ENCODE measurements at regions not wholly inside any gene's neighbourhood (a gene's known extent, or its start where the extent isn't known, plus 50 kb on each side); places are given as distances from the start of the nearest gene placed in this dataset.

DNA sequence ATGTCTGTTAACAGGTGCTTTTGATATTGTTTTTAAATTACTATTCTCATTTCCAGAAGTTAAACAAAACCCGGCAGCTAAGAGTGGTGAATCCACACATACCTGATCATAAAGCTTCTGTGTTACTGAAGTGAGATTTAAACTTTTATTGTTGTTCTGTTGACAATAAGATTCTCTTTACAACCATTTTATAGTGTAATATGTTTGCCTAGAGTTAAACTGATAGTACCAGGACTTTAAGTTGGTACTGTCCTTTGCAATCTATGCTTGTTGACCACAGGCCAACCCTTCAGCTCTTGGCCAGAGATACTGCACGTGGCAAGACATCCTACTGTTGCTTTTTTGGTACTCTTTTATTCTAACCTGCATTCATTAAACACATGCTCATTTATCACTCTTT, 806.2 kb downstream of the MTRR start:
- peaks cover 3 to 5% of the 10 kb centered on the region in 2 donors for H3K9me3 Mint-ChIP-seq
- no peaks in the 10 kb centered on the region for H3K27me3 Mint-ChIP-seq (ENCODE audit: low read depth)
- peaks cover 0 to 2% of the 10 kb centered on the region in 2 donors for H3K36me3 Mint-ChIP-seq (ENCODE audit: insufficient read depth in 2 of 2)
- no peak overlapping the region for H3K4me3 Mint-ChIP-seq
- no peak overlapping the region for H3K27ac Mint-ChIP-seq
- DNase-seq (no peak), ATAC-seq (replicated peaks in 1 of 2) (no peak)
- H3K4me1 Mint-ChIP-seq (ENCODE audit: low read depth): no peaks in the 10 kb centered on the region

DNA sequence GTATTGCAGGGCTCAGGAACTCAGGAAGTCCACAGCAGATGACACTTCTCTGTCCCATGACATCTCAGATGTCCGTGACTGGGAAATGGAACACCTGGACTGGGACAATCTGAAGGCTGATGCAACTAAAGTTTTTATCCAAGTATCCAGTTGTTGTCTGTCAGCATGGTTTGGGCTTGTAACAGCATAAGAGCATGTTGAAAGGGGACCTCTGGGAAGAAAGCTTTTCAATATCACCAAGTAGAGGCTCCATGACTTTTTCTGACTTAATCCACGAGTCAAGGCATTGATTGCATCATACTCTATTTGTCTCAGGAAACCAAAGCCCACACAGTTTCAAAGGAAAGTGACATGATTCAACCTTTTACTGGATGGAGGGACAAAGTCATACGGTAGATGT, 807.7 kb downstream of the MTRR start:
- no peak for ATAC-seq (replicated peaks in 1 of 2)
- H3K27ac Mint-ChIP-seq: no peak overlapping the region
- DNase-seq: no peak
- H3K9me3 Mint-ChIP-seq: peaks cover 5% of the 10 kb centered on the region in 2 donors
- no peak overlapping the region for H3K4me3 Mint-ChIP-seq
- H3K4me1 Mint-ChIP-seq (ENCODE audit: low read depth): no peaks in the 10 kb centered on the region
- no peaks in the 10 kb centered on the region for H3K27me3 Mint-ChIP-seq (ENCODE audit: low read depth)
- H3K36me3 Mint-ChIP-seq (ENCODE audit: insufficient read depth in 2 of 2): peaks cover 0 to 2% of the 10 kb centered on the region in 2 donors

- H3K4me3 Mint-ChIP-seq: no peak overlapping the region
- ATAC-seq (replicated peaks in 1 of 2) (no peak), DNase-seq (no peak)
- H3K27me3 Mint-ChIP-seq (ENCODE audit: low read depth): no peaks in the 10 kb centered on the region
- peaks cover 5% of the 10 kb centered on the region in 2 donors for H3K9me3 Mint-ChIP-seq
- H3K27ac Mint-ChIP-seq: no peak overlapping the region
- peaks cover 0 to 2% of the 10 kb centered on the region in 2 donors for H3K36me3 Mint-ChIP-seq (ENCODE audit: insufficient read depth in 2 of 2)
- H3K4me1 Mint-ChIP-seq (ENCODE audit: low read depth): no peaks in the 10 kb centered on the region
Measured at GRCh38 chr5:8682381-8682780, 813.4 kb downstream of the MTRR start.

GRCh38 chr5:8683496-8683895, 814.5 kb downstream of the MTRR start:
- DNase-seq: no peak
- Mint-ChIP-seq H3K36me3 (ENCODE audit: insufficient read depth in 2 of 2) (peaks cover 0 to under 1% of the 10 kb centered on the region in 2 donors), H3K4me3 (no peak overlapping the region), H3K9me3 (peaks cover under 1 to 5% of the 10 kb centered on the region in 2 donors), H3K4me1 (ENCODE audit: low read depth) (no peaks in the 10 kb centered on the region), H3K27me3 (ENCODE audit: low read depth) (no peaks in the 10 kb centered on the region), H3K27ac (no peak overlapping the region)
- ATAC-seq (replicated peaks in 1 of 2): no peak

- H3K9me3 Mint-ChIP-seq: peaks cover 0 to 5% of the 10 kb centered on the region in 2 donors
- no peak overlapping the region for H3K27ac Mint-ChIP-seq
- DNase-seq: no peak
- no peak overlapping the region for H3K4me3 Mint-ChIP-seq
- H3K4me1 Mint-ChIP-seq (ENCODE audit: low read depth): no peaks in the 10 kb centered on the region
- no peaks in the 10 kb centered on the region for H3K36me3 Mint-ChIP-seq (ENCODE audit: insufficient read depth in 2 of 2)
- H3K27me3 Mint-ChIP-seq (ENCODE audit: low read depth): no peaks in the 10 kb centered on the region
- no peak for ATAC-seq (replicated peaks in 1 of 2)
Measured at GRCh38 chr5:8685704-8686103, 816.8 kb downstream of the MTRR start.

DNA sequence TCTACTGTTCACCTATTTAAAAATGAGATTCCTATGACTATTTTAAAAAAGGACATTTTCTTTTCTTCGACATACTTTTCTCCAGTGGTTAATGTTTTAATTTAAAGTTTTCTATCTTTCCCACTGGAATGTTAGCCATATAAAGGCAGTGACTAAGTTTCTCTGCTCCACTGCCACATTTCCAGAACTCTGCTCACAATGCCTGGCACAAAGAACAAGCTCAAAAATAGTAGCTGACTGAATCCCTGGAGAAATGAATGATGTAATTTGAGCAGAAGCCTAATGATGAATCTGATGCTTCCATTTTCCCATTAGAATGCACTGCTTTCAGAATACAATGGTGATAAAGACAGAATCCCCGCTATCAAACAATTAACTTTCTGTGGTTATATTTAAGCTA, 817.8 kb downstream of the MTRR start:
- Mint-ChIP-seq H3K9me3 (peaks cover 0 to 2% of the 10 kb centered on the region in 2 donors), H3K36me3 (ENCODE audit: insufficient read depth in 2 of 2) (no peaks in the 10 kb centered on the region), H3K4me1 (ENCODE audit: low read depth) (no peaks in the 10 kb centered on the region), H3K27me3 (ENCODE audit: low read depth) (no peaks in the 10 kb centered on the region), H3K4me3 (no peak overlapping the region), H3K27ac (no peak overlapping the region)
- DNase-seq: no peak
- ATAC-seq (replicated peaks in 1 of 2): no peak

- Mint-ChIP-seq H3K4me3 (no peak overlapping the region), H3K4me1 (ENCODE audit: low read depth) (no peaks in the 10 kb centered on the region), H3K36me3 (ENCODE audit: insufficient read depth in 2 of 2) (no peaks in the 10 kb centered on the region), H3K9me3 (peaks cover 0 to 2% of the 10 kb centered on the region in 2 donors), H3K27me3 (ENCODE audit: low read depth) (no peaks in the 10 kb centered on the region), H3K27ac (no peak overlapping the region)
- DNase-seq (no peak), ATAC-seq (replicated peaks in 1 of 2) (no peak)
Measured at GRCh38 chr5:8689773-8690172, 820.8 kb downstream of the MTRR start.

GRCh38 chr5:8691221-8691620, 822.3 kb downstream of the MTRR start:
- H3K9me3 Mint-ChIP-seq: peaks cover 3 to 7% of the 10 kb centered on the region in 2 donors
- no peak for DNase-seq
- H3K36me3 Mint-ChIP-seq (ENCODE audit: insufficient read depth in 2 of 2): no peaks in the 10 kb centered on the region

GRCh38 chr5:8693341-8693844, 824.4 kb downstream of the MTRR start:
- Mint-ChIP-seq H3K4me1 (ENCODE audit: low read depth) (no peaks in the 10 kb centered on the region), H3K4me3 (no peak overlapping the region), H3K36me3 (ENCODE audit: insufficient read depth in 2 of 2) (no peaks in the 10 kb centered on the region), H3K27me3 (ENCODE audit: low read depth) (no peaks in the 10 kb centered on the region), H3K9me3 (peaks cover 3 to 5% of the 10 kb centered on the region in 2 donors), H3K27ac (no peak overlapping the region)
- ATAC-seq (replicated peaks in 1 of 2) (no peak), DNase-seq (no peak)

More at GRCh38 chr5:8691221-8691620, 822.3 kb downstream of the MTRR start:
- no peak overlapping the region for H3K4me3 Mint-ChIP-seq
- ATAC-seq (replicated peaks in 1 of 2): no peak
- no peaks in the 10 kb centered on the region for H3K27me3 Mint-ChIP-seq (ENCODE audit: low read depth)
- H3K27ac Mint-ChIP-seq: no peak overlapping the region
- H3K4me1 Mint-ChIP-seq (ENCODE audit: low read depth): no peaks in the 10 kb centered on the region

- no peaks in the 10 kb centered on the region for H3K4me1 Mint-ChIP-seq (ENCODE audit: low read depth)
- DNase-seq (no peak), ATAC-seq (replicated peaks in 1 of 2) (no peak)
- no peaks in the 10 kb centered on the region for H3K36me3 Mint-ChIP-seq (ENCODE audit: insufficient read depth in 2 of 2)
- H3K4me3 Mint-ChIP-seq: no peak overlapping the region
- H3K9me3 Mint-ChIP-seq: peaks cover 3 to 5% of the 10 kb centered on the region in 2 donors
- no peak overlapping the region for H3K27ac Mint-ChIP-seq
- H3K27me3 Mint-ChIP-seq (ENCODE audit: low read depth): no peaks in the 10 kb centered on the region
Measured at GRCh38 chr5:8694545-8694944, 825.6 kb downstream of the MTRR start.

GRCh38 chr5:8695902-8696845, 827.2 kb downstream of the MTRR start:
- Mint-ChIP-seq H3K4me1 (ENCODE audit: low read depth) (no peaks in the 10 kb centered on the region), H3K9me3 (peaks cover 3 to 5% of the 10 kb centered on the region in 2 donors), H3K4me3 (no peak overlapping the region), H3K27ac (no peak overlapping the region), H3K27me3 (ENCODE audit: low read depth) (no peaks in the 10 kb centered on the region), H3K36me3 (ENCODE audit: insufficient read depth in 2 of 2) (no peaks in the 10 kb centered on the region)
- DNase-seq (no peak), ATAC-seq (replicated peaks in 1 of 2) (no peak)

- Mint-ChIP-seq H3K9me3 (peaks cover 4 to 5% of the 10 kb centered on the region in 2 donors), H3K27me3 (ENCODE audit: low read depth) (no peaks in the 10 kb centered on the region), H3K4me1 (ENCODE audit: low read depth) (no peaks in the 10 kb centered on the region), H3K36me3 (ENCODE audit: insufficient read depth in 2 of 2) (no peaks in the 10 kb centered on the region), H3K27ac (no peak overlapping the region), H3K4me3 (no peak overlapping the region)
- ATAC-seq (replicated peaks in 1 of 2): no peak
- DNase-seq: no peak
Measured at GRCh38 chr5:8700222-8700621, 831.3 kb downstream of the MTRR start.

- Mint-ChIP-seq H3K4me3 (no peak overlapping the region), H3K36me3 (ENCODE audit: insufficient read depth in 2 of 2) (no peaks in the 10 kb centered on the region), H3K27me3 (ENCODE audit: low read depth) (no peaks in the 10 kb centered on the region), H3K27ac (no peak overlapping the region), H3K4me1 (ENCODE audit: low read depth) (no peaks in the 10 kb centered on the region), H3K9me3 (peaks cover 2 to 3% of the 10 kb centered on the region in 2 donors)
- no peak for DNase-seq
- ATAC-seq (replicated peaks in 1 of 2): no peak
Measured at GRCh38 chr5:8700671-8701070, 831.7 kb downstream of the MTRR start.
